ENCODE measurements at regions not wholly inside any gene's neighbourhood (a gene's known extent, or its start where the extent isn't known, plus 50 kb on each side); places are given as distances from the start of the nearest gene placed in this dataset.

- no peak overlapping the region for H3K27ac ChIP-seq (ENCODE audit: poor library complexity, severe bottlenecking)
- no peak overlapping the region for H3K4me3 ChIP-seq (ENCODE audit: severe bottlenecking)
- DNase-seq (ENCODE audit: low spot score) (no peak), ATAC-seq (ENCODE audit: low read depth) (no peak)
- no peaks in the 10 kb centered on the region for H3K36me3 ChIP-seq (ENCODE audit: low read depth)
- no peak for TF ChIP-seq CTCF (IDR thresholded peaks at IDR 0.05; ENCODE audit: poor library complexity, severe bottlenecking)
- no peaks in the 10 kb centered on the region for H3K9me3 ChIP-seq (ENCODE audit: severe bottlenecking)
- H3K4me1 ChIP-seq (ENCODE audit: insufficient read depth, poor library complexity, severe bottlenecking), result no peaks in the 10 kb centered on the region
- no peaks in the 10 kb centered on the region for H3K27me3 ChIP-seq (ENCODE audit: insufficient read depth, poor library complexity, severe bottlenecking)
Observed at GRCh38 chr5:166317425-166317824, 1974.0 kb upstream of the WWC1 start.

- no peak overlapping the region for H3K27ac ChIP-seq (ENCODE audit: poor library complexity, severe bottlenecking)
- DNase-seq (ENCODE audit: low spot score), result no peak
- H3K4me1 ChIP-seq (ENCODE audit: insufficient read depth, poor library complexity, severe bottlenecking), result no peaks in the 10 kb centered on the region
- ATAC-seq (ENCODE audit: low read depth), result no peak
- H3K36me3 ChIP-seq (ENCODE audit: low read depth), result no peaks in the 10 kb centered on the region
- peaks cover 4% of the 10 kb centered on the region for H3K27me3 ChIP-seq (ENCODE audit: insufficient read depth, poor library complexity, severe bottlenecking)
- TF ChIP-seq CTCF (IDR thresholded peaks at IDR 0.05; ENCODE audit: poor library complexity, severe bottlenecking), result no peak
- H3K9me3 ChIP-seq (ENCODE audit: severe bottlenecking), result no peaks in the 10 kb centered on the region
- no peak overlapping the region for H3K4me3 ChIP-seq (ENCODE audit: severe bottlenecking)
Observed at GRCh38 chr5:166320920-166321480, 1970.4 kb upstream of the WWC1 start.

- no peaks in the 10 kb centered on the region for H3K4me1 ChIP-seq (ENCODE audit: insufficient read depth, poor library complexity, severe bottlenecking)
- no peak for DNase-seq (ENCODE audit: low spot score)
- H3K27ac ChIP-seq (ENCODE audit: poor library complexity, severe bottlenecking), result no peak overlapping the region
- TF ChIP-seq CTCF (IDR thresholded peaks at IDR 0.05; ENCODE audit: poor library complexity, severe bottlenecking), result no peak
- H3K4me3 ChIP-seq (ENCODE audit: severe bottlenecking), result no peak overlapping the region
- no peak for ATAC-seq (ENCODE audit: low read depth)
- H3K9me3 ChIP-seq (ENCODE audit: severe bottlenecking), result no peaks in the 10 kb centered on the region
- H3K27me3 ChIP-seq (ENCODE audit: insufficient read depth, poor library complexity, severe bottlenecking), result peaks cover 8% of the 10 kb centered on the region
- H3K36me3 ChIP-seq (ENCODE audit: low read depth), result no peaks in the 10 kb centered on the region
Observed at GRCh38 chr5:166324372-166324771, 1967.1 kb upstream of the WWC1 start.

GRCh38 chr5:166329149-166329800, 1962.2 kb upstream of the WWC1 start:
- ATAC-seq (ENCODE audit: low read depth), result no peak
- no peak for TF ChIP-seq CTCF (IDR thresholded peaks at IDR 0.05; ENCODE audit: poor library complexity, severe bottlenecking)
- H3K4me1 ChIP-seq (ENCODE audit: insufficient read depth, poor library complexity, severe bottlenecking), result no peaks in the 10 kb centered on the region

GRCh38 chr5:166330036-166330435, 1961.4 kb upstream of the WWC1 start:
- ATAC-seq (ENCODE audit: low read depth), result no peak
- no peaks in the 10 kb centered on the region for H3K36me3 ChIP-seq (ENCODE audit: low read depth)
- no peak for TF ChIP-seq CTCF (IDR thresholded peaks at IDR 0.05; ENCODE audit: poor library complexity, severe bottlenecking)

More at GRCh38 chr5:166329149-166329800, 1962.2 kb upstream of the WWC1 start:
- no peaks in the 10 kb centered on the region for H3K9me3 ChIP-seq (ENCODE audit: severe bottlenecking)
- no peak for DNase-seq (ENCODE audit: low spot score)
- no peak overlapping the region for H3K4me3 ChIP-seq (ENCODE audit: severe bottlenecking)
- H3K27me3 ChIP-seq (ENCODE audit: insufficient read depth, poor library complexity, severe bottlenecking), result peaks cover 4% of the 10 kb centered on the region
- H3K27ac ChIP-seq (ENCODE audit: poor library complexity, severe bottlenecking), result no peak overlapping the region
- no peaks in the 10 kb centered on the region for H3K36me3 ChIP-seq (ENCODE audit: low read depth)

More at GRCh38 chr5:166330036-166330435, 1961.4 kb upstream of the WWC1 start:
- H3K4me1 ChIP-seq (ENCODE audit: insufficient read depth, poor library complexity, severe bottlenecking), result no peaks in the 10 kb centered on the region
- peaks cover 4% of the 10 kb centered on the region for H3K27me3 ChIP-seq (ENCODE audit: insufficient read depth, poor library complexity, severe bottlenecking)
- H3K27ac ChIP-seq (ENCODE audit: poor library complexity, severe bottlenecking), result no peak overlapping the region
- no peak for DNase-seq (ENCODE audit: low spot score)
- no peak overlapping the region for H3K4me3 ChIP-seq (ENCODE audit: severe bottlenecking)
- H3K9me3 ChIP-seq (ENCODE audit: severe bottlenecking), result no peaks in the 10 kb centered on the region
